ENCODE measurements at regions not wholly inside any gene's neighbourhood (a gene's known extent, or its start where the extent isn't known, plus 50 kb on each side); places are given as distances from the start of the nearest gene placed in this dataset.

DNA sequence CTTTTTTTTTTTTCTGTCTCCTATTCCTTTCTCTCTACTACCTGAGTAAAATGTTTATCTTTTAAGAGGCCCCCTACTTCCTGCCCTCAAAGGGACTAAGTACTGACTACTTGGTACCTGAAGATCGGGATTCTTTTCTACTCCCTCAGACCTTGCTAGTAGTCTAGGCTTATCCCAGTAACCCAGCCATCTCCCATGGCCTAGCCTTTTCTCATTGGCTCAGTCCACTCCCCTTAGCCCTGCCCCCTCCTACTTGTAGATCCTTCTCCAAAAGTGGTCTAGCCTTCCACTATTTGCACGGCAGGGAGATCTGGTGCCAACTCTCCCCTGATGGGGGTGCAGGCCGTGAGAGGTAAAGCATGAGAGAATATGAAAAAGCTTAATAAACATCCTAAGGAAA, 133.7 kb downstream of the RCN1 start:
- TF ChIP-seq, protein P1, sequence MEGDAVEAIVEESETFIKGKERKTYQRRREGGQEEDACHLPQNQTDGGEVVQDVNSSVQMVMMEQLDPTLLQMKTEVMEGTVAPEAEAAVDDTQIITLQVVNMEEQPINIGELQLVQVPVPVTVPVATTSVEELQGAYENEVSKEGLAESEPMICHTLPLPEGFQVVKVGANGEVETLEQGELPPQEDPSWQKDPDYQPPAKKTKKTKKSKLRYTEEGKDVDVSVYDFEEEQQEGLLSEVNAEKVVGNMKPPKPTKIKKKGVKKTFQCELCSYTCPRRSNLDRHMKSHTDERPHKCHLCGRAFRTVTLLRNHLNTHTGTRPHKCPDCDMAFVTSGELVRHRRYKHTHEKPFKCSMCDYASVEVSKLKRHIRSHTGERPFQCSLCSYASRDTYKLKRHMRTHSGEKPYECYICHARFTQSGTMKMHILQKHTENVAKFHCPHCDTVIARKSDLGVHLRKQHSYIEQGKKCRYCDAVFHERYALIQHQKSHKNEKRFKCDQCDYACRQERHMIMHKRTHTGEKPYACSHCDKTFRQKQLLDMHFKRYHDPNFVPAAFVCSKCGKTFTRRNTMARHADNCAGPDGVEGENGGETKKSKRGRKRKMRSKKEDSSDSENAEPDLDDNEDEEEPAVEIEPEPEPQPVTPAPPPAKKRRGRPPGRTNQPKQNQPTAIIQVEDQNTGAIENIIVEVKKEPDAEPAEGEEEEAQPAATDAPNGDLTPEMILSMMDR (IDR thresholded peaks at IDR 0.05; ENCODE audit: low read length) = no peak
- no peak for TF ChIP-seq EZH2 (optimal IDR thresholded peaks at IDR 0.05; ENCODE audit: low read depth, low read length)

All from MM.1S (cell line).